ENCODE measurements at regions not wholly inside any gene's neighbourhood (a gene's known extent, or its start where the extent isn't known, plus 50 kb on each side); places are given as distances from the start of the nearest gene placed in this dataset.

- Histone ChIP-seq H3K79me2 (ENCODE audit: insufficient read depth, low read length) (no peaks in the 10 kb centered on the region), H3K56ac (ENCODE audit: insufficient read length, low read depth, low read length) (no peak overlapping the region), H2BK12ac (ENCODE audit: insufficient read length, low read depth, low read length) (no peak overlapping the region), H2BK5ac (ENCODE audit: insufficient read length, low read length) (no peak overlapping the region), H3K14ac (ENCODE audit: insufficient read depth, low read length) (no peak overlapping the region), H2BK120ac (ENCODE audit: low read depth, low read length, poor library complexity, severe bottlenecking) (no peak overlapping the region), H4K20me1 (ENCODE audit: control insufficient read depth, insufficient read depth, insufficient read length) (no peaks in the 10 kb centered on the region), H3K4ac (ENCODE audit: low read depth, low read length) (no peak overlapping the region), H4K91ac (ENCODE audit: insufficient read length, low read depth, low read length) (no peak overlapping the region), H2AFZ (ENCODE audit: low read length) (no peak overlapping the region), H2AK5ac (ENCODE audit: insufficient read length, low read length) (no peak overlapping the region), H3K27me3 (ENCODE audit: insufficient read depth, low read length) (no peaks in the 10 kb centered on the region), H3K4me2 (ENCODE audit: insufficient read depth, insufficient read length, low read length) (no peak overlapping the region), H4K5ac (ENCODE audit: insufficient read length, low read depth, low read length) (no peak overlapping the region), H2BK20ac (ENCODE audit: low read depth, low read length, poor library complexity, severe bottlenecking) (no peak overlapping the region), H3K9me3 (ENCODE audit: control insufficient read depth, low read depth, low read length) (no peaks in the 10 kb centered on the region), H3K9ac (ENCODE audit: extremely low read depth, insufficient read length, low read length) (no peak overlapping the region), H3K79me1 (ENCODE audit: insufficient read depth, low read depth, low read length, poor library complexity, severe bottlenecking) (no peaks in the 10 kb centered on the region), H3K23ac (ENCODE audit: insufficient read length, low read depth, low read length) (no peak overlapping the region), H3K18ac (ENCODE audit: insufficient read length, low read depth, low read length) (no peak overlapping the region), H4K8ac (replicated peaks; ENCODE audit: insufficient read length, low read depth, low read length) (no peak overlapping the region), H3K4me1 (ENCODE audit: insufficient read depth, low read length) (no peaks in the 10 kb centered on the region), H3K27ac (ENCODE audit: insufficient read length, low read depth, low read length) (no peak overlapping the region), H3K23me2 (ENCODE audit: insufficient read length, low read depth, low read length, poor library complexity, severe bottlenecking) (no peaks in the 10 kb centered on the region), H3T11ph (ENCODE audit: low read length) (no peak overlapping the region), H2BK15ac (ENCODE audit: low read depth, low read length) (no peak overlapping the region)
- peaks cover 0 to 5% of the 10 kb centered on the region in 2 experiments; a peak in 3 of 5 replicates for H3K9me3 Mint-ChIP-seq
- TF ChIP-seq CTCF (conservative IDR thresholded peaks at IDR 0.05): no peak
- H3K36me3 Mint-ChIP-seq (ENCODE audit: insufficient read depth in 1 of 3, low read depth in 3 of 3): no peaks in the 10 kb centered on the region; a peak in 1 of 7 replicates
- H3K4me3 Mint-ChIP-seq: no peak overlapping the region
- no peak for DNase-seq
- H3K27me3 Mint-ChIP-seq (ENCODE audit: low read depth): no peaks in the 10 kb centered on the region
- no peak overlapping the region for H3K27ac Mint-ChIP-seq
- WGBS (ENCODE audit: extremely low coverage, insufficient read length, low lambda C conversion rate): no CpG with 5 or more reads among the region's 1 CpG
- H3K4me1 Mint-ChIP-seq: no peaks in the 10 kb centered on the region
Observed at GRCh38 chr5:107184871-107185270, 485.9 kb downstream of the EFNA5 start.
